HG02798 (cell line): ENCODE measurements at regions not wholly inside any gene's neighbourhood (a gene's known extent, or its start where the extent isn't known, plus 50 kb on each side); places are given as distances from the start of the nearest gene placed in this dataset.

Experiments
- ATAC-seq: cut with Tn5 transposase; IDR thresholded peaks from one replicate; pipeline ENCODE4 v1.9.1; 2021; ENCODE audit warnings: mild to moderate bottlenecking; ENCODE audit not compliant: unreplicated experiment, poor library complexity

DNA sequence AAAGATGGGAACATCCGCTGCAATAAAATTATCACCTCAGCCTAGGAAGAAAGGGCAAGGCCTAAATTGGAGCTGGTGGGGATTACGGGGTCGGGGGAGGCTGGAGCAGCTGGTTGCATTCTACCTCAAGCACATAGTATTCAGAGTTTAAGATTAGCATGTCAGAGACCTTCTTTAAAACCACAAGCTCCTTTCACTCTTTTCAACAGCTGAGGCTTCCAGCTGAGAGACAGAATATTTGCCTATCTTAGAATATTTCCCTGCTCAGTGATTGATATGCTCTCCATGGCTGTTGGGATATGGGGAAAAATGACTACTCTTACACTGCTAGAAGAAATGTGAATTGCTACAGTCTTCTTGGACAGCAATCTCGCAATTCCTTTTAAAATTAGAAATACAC lies 248.6 kb downstream of the TBX15 start:
- no peak for ATAC-seq

DNA sequence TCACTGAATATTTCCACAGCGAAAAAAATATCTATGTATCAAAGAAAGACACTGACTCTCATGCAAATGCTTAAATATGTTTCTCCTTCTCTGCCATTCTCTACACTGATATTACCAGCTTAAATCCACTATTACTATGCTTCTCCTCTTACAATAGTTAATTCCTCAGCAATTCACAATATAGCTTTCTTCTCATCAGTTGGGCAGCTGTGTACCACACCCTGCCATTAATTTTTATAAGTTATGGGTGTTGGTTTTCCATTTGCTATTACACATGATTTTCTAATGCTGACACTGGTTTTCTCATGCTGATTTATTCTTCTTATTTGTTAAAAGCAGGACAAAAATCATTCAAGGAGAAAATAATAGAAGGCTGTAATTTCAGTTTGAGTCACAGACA lies 251.8 kb downstream of the TBX15 start:
- no peak for ATAC-seq

DNA sequence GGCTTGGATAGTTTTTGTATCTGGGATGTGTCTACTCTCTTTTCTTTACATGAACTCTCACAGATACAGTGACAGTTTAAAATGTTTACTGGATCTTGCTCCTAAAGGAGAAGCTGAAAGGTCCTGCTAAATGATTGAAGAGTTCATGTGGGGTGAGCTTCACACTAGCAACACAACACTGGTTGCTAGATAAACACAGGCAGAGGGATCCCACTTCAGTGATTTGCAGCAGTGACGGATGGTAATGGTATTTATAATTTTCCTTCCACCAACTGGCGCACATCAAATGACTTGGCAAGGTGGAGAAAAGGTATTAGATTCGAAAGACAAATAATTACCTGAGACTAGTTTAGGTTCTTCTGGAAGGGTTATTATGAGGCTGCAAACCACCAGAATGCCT lies 270.2 kb downstream of the TBX15 start:
- ATAC-seq = no peak

DNA sequence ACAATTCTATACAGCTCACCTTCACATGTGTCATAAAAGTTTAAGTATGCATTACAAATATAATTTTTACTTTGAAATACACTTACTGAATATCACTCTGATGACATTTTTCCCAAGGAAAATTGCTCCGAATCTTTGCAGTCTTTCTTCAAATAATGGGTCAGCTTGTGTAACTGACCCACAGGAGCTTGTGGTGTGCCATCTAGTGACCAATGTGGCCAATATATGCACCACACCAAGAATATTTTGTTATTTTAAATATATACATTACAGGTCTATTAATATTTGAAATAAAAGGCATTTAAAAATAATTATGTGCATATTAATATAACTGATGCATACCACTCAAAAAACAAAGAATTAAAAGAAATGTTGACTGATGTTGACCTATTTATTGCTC lies 271.4 kb downstream of the TBX15 start:
- ATAC-seq = no peak

DNA sequence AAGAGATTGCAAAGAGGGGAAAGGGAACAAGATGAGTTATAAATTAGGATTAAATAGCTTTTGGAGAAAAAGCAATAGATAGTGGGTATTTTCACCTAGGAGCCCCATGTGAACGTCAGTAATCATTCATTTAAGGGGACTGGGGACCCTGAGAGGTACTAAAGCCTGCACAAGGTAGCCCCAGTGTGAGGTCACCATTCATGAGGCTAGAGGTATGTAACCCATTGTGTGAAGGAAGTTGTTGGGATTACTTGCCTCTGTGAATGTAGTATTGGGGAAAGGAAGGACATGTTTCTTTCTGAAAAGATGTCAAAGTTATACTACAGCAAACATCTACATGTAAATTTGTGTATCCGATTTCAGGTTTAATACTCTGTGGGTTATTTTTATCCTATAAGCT lies 276.8 kb downstream of the TBX15 start:
- no peak for ATAC-seq

DNA sequence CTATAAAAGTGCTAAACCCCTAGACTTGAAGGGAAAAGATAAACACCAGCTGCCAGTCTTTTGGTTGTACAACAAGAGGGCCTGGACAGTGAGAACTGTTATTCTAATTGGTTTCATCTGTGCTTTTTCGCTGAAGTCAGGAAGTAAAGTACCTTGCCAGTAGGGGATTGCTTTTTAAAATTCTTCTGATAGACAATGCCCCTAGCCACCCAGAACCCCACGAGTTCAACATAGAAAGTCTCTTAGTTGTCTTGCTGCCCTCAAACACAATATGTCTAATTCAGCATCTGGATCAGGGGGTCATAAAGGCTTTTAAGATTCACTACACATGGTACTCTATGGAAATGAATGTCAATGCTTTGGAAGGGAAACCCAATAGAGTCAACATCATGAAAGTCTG lies 289.2 kb downstream of the TBX15 start:
- ATAC-seq = no peak

DNA sequence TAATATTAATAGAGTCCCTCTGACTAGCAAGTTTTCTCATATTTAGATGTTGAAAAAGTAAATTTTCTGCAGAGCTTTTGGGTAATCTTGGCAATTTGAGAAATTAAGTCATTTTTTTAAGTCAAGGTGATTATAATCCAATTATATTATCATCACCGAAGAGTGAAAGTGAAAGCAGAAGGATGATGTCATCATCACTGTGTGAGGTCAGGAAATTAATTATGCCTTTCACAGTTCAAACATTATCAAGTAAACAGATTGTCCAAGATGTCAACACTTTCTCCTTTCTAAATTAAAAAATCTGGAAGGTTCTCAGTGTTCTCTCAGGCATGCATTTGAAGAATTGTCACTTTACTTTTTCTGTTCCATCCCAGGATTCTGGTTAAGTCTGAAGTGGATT lies 296.0 kb downstream of the TBX15 start:
- ATAC-seq = no peak

DNA sequence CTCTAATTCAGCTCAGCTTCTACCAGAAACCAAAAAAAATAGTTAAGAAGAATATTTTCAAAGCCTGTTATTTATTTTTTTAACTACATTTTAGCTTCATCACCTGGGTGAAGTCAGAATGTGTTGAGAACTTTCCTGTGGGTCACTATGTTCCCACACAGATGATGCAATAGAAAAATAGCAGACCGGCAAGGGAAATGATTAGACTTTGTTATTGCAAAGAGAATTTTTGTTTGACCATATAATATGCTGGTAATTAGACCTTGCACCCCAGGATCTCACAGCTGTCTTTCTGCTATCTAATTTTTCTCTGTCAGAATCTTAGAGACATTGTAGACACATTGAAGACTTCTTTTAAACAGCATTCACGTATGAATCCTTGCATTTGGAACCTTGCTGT lies 299.3 kb downstream of the TBX15 start:
- no peak for ATAC-seq

DNA sequence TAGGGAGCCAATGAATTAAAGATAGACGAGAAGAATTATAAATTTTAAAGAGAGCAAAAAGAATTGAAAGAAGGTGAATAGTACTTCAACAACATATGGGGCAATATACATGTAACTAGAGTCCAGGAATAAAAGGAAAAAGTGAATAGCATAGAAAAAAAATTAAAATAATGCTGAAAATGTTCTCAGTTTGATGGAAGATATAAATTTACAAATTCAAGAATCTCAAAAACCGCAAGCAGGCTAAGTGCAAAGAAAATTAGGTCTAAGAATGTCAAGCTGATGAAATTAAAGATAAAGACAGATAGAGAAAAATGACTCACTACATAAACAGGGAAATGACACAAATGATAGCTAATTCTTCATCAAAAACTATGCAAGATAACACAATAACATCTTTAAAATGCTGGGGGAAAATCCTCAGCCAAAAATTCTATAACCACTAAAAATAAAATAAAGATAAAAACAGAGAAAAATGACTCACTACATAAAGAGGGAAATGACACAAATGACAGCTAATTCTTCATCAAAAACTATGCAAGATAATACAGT lies 326.3 kb downstream of the TBX15 start:
- ATAC-seq = no peak

DNA sequence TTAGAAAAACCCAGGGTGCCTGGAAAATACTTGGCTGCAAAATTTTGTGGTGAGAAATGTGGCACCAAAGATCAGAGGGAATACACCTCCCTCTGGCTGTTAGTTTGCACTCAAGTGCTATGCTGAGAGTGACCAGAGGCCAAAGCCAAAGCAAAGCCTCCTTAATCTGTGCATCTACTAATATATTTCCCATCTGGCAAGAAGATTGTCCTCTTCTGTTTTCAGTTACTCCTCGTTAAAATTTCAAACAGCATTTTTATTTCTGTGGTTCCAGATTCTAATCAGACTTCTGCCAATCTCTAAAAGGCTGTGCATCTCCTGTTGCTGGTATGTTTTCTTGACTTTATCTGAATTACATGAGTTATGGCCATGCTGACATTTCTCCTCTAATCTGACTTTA lies 327.4 kb downstream of the TBX15 start:
- ATAC-seq = no peak

DNA sequence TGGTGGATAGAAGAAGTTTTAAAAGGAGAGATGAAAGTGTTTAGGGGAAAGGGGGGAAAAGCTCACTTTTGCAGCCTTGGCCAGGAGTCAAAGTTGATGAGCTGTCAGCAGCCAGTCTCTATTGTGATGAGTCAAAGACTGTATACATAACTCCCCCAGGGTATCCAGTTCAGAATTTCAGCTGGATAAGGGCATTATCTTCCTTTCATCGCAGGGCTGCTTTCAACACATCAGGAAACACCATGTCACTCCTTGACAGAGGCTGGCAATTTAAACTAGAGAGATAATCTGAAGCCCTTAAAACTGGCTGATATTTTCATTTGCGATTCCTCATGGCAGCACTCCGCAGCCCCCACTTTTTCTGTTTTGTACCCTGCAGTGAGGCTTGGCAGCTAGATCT lies 328.5 kb downstream of the TBX15 start:
- ATAC-seq = no peak

DNA sequence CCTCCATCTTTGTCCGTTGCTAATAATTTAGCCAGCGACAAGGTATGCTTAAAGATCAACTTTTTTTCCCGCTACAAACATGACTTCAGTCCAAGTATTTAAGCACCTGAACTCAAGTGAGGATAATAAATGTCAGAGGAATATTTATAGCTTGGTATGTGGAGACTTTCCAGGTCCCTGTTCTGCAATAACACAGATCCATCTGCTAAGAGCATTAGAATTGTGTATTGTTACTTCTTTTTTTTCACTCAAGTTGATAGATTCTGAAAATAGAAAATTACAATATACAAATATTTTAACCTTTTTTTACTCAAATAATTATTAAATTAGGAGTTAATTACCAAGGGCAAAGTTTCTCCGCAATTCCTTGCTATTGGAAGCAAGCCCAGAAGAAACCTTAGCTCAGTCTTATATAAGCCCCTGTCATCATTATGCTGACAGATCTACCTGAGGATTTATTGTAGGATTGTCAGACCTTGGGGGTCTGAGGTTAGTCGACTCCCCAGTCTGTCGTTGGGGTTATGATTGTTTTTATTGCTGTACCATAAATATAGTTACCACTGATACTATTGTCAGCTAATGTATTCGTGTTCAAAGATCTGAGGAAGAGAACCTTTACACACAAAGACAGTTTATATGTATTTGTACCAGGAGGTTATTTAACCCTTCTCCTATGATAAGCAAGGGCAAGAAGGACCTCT lies 337.9 kb downstream of the TBX15 start:
- ATAC-seq = no peak

DNA sequence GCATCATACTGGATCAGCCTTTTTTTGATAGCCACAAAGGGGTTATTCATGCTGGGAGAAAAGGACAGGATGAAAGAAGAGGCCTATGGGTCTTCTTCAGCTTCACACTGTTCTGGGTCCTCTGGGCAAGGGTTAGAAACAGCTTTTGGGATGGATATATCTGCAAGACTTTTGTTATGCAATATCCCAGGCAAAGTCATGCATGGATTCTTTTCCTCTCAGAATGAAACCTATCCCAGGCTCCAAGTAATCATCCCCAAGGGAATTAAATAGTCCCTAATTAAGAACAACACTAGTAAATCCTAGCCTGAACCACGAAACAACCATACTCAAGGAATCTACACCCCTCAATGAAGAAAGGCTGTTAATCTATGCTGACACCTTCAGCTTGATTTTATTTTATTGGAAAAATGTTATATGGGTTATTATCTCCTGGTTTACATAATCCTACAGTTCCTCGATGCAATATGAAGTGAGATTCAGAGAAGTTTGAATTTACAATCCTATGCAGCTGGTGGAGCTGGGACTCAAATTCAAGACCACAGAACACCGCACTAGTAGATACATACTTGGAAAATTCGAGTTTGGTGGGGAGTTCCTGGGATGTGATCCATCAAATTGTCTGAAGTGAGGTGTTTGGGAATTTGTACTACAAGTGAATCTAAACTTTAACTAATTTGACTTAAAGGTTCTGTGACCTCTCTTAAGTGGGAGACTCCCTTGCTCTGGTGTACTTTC lies 338.6 kb downstream of the TBX15 start:
- ATAC-seq = no peak

DNA sequence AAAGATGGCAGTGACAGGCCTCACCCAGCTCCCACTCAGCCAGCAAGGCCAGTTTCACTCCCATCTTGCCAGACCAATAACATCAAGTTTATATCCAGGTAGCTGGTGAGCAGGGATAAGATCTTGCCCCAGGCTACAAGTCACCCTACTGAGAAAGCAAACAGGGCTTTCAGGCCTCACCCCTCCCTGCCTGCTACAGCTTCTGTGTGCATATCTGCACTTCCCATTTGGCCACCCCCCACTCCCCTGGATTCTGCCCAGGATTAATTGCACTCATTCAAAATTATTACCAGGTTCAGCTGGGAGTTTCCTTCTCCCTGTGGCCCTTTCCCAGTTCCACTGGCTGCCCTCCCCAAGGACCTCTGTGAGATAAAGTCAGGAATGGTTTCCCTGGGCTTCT lies 352.1 kb downstream of the TBX15 start:
- no peak for ATAC-seq

DNA sequence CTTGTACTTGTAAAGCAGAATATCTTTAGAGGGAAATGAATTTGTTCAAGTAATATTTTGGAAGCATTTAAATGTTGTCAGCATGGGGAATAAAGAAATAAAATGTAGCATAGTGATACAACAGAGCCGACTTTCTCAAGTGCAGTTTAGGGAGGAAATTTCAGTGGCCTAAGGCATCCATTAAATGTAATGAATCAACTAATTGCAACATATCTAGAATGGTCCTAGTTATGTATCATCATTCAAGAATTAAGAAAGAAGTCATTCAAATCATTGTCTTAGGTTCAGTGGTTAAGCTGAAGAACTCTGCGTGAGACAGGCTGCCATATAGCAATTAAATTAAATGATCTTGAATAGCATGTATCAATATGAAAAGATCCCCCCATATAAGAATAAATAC lies 360.7 kb downstream of the TBX15 start:
- ATAC-seq = no peak

DNA sequence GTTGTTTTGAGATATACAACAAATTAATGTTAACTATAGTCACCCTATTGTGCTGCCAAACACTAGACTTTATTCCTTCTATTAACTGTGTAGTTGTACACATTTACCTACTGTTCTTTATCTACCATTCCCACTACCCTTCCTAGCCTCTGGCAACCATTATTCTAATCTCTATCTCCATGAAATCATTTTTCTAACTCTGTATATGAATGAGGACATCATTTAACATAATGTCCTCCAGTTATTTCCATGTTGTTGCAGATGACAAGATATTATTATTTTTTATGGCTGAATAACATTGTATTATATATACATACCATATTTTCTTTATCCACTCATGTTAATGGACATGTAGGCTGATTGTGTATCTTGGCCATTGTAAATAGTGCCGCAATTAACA lies 366.3 kb downstream of the TBX15 start:
- no peak for ATAC-seq

DNA sequence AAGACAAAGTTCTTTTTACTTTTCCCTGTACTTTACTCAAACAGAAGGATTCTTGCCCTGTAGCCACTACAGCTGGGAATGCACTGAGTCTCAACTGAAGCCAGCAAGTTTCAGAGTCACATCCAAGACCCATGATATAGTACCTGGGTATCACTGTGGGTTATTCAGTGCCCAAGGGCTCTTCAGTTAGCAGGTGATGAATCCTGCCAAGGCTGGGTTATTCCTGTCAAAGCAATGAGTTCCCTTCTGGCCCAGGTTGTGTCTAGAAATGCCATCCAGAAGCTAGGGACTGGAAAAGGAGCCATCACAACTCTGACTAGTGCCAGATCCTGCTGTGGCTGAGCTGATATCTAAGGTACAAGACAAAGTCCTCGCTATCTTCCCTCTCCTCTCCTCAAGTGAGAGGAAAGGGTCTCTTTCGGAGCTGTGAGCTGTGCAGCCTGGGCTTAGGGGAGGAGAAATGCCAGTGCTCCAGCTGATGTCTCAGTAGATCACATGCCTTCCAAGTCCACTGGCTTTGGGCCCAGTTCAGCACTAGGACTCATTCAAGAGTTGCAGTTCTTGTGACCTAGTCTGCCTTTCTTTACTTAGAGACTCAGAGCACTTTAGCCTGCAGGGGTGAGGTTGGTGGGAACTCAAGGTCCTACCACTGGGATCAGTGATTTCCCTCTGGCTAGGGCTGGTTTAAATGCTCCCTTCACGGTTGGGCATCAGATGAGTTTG lies 369.4 kb downstream of the TBX15 start:
- ATAC-seq = no peak

DNA sequence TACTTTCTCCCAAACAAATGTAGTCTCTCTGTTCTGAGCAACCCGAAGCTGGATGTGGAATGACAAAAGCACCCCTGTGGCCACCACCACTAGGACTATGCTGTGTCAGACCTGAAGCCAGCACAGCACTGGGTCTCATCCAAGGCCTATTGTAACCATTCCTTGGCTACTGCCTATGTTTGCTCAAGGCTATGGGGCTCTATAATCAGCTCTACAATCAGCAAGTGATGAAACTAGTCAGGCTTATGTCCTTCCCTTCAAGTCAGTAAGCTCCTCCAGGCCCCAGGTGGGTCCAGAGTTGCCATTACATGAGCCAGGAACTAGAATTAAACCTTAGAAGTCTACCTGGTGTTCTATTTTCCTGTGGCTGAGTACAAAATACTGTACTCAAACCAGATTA lies 370.2 kb downstream of the TBX15 start:
- ATAC-seq = no peak

DNA sequence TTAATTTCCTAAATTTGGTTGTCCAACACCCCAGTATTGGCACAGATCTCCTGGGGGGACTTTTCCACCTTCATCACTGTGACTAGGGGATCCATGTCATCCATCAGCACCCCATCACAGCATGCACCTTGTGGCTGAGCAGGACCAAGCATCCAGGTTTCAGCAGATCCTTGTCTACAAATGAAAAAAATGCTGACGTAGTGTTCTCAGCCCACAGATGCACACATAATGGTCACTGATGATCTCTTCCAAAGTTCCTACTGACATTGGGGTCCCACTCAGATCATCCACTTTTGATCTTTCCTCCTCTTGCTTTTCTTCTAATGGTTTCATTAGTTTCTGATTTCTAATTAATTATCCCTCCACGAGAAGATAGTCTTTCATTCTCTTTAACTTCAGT lies 373.1 kb downstream of the TBX15 start:
- ATAC-seq = no peak

DNA sequence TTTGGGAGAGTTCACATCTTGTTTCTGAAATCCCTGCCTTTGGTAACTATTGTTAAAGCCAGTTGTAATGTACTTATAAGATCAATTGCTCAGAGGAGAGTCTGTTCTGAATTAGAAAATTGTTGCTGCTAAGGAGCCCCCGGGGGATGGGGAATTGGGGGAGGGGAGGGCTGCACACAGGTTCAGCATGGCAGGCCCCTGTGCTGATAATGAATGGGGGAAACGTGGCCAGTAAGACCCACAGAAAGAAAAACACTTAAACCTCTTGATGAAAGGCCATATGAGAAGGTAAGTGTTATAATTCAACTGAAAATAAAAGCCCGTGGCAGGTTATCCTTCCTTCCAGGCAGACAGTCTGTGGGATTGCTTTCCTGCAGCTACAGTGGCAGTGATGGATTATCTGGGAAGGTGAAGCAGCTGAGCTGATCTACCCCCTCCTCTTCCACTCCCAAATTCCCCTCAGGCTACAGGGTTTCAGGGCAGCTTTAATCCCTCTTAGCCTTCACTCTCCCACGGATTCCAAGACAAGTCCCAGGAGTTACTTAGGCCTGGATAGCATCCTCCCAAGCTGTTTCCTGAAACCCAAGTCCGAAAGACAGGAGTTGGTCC lies 398.8 kb downstream of the TBX15 start:
- ATAC-seq = no peak

DNA sequence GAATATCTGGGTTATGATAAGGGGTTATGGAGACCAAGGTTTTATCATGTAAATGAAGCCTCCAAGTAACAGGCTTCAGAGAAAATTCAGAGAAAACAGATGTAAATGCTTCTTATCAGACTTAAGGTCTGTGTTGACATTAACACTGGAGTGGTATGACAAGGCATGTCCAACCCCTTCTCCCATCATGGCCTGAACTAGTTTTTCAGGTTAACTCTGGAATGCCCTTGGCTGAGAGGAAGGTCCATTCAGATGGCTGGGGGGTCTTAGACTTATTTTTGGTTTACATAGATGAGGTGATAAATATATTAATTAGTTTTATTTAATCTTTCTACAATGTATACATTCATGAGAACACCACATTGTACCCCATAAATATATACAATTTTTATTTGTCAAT lies 399.6 kb downstream of the TBX15 start:
- ATAC-seq = no peak
